K562 (cell line): ENCODE measurements at regions not wholly inside any gene's neighbourhood (a gene's known extent, or its start where the extent isn't known, plus 50 kb on each side); places are given as distances from the start of the nearest gene placed in this dataset.
A peak's percentile ranks its signal among the peaks of the same experiment; 100 is the strongest.

Experiments
- ATAC-seq: fragments of 200-7000 bp; cut with Tn5 transposase; 3 replicates; pipeline ENCODE4 v1.9.1; 2020; ENCODE audit warnings: moderate library complexity
- BruUV-seq: library from RNA; stranded (reverse); fragments of 400-500 nt; replicated peaks from 2 replicates; lab custom pipeline; 2021; lab: Mats Ljungman, UMichigan
- CTCF ChIA-PET: fragments of 300-600 bp; formaldehyde crosslinking; extraction: SDS; loops from one replicate; lab custom pipeline; 2021; ENCODE audit warnings: low intra/inter-chr PET ratio; lab: Yijun Ruan, JAX
- POLR2A ChIA-PET: fragments of 300-600, 350-650 bp; sonication (Branson Sonifier 250); formaldehyde crosslinking; extraction: SDS; loops from one replicate; lab custom pipeline; 2021; ENCODE audit warnings: antibody characterized with exemption, inconsistent platforms; lab: Yijun Ruan, JAX
- DNase-seq, 4 experiments: peaks; one replicate each; pipeline versions ENCODE4 v3.0.0 to v3.0.0-alpha.2; 2011 to 2018; ENCODE audit warnings: low spot score in 3 of 4, mixed read lengths in 3 of 4; ENCODE audit errors: extremely low read depth in 1 of 4
- FAIRE-seq: peaks from 2 replicates; lab custom pipeline; 2011; peaks lifted over from hg19 to GRCh38; lab: Jason Lieb, UNC
- H2AFZ ChIP-seq: 2 replicates; pipeline ENCODE4 v1.6.0; 2011; ENCODE audit warnings: low read depth, low read length, control low read depth, inconsistent platforms
- H3K27ac ChIP-seq: fragments of 200-600 bp; 3 replicates; pipeline ENCODE4 v1.8.0; 2011; ENCODE audit warnings: low read depth, mild to moderate bottlenecking, control low read depth, inconsistent platforms, low read length, moderate library complexity, mixed read lengths; ENCODE audit errors: extremely low read depth
- H3K27me3 ChIP-seq, 2 experiments: fragments of 300-600 bp in 1 of 2; 2 replicates in 1 of 2; 3 replicates in 1 of 2; pipeline versions ENCODE4 v1.6.0 to v1.8.0; 2011; ENCODE audit warnings: inconsistent platforms in 2 of 2, low read length in 2 of 2, mild to moderate bottlenecking in 1 of 2, mixed read lengths in 1 of 2, moderate library complexity in 1 of 2; ENCODE audit not compliant: control insufficient read depth in 2 of 2, insufficient read depth in 2 of 2
- H3K36me3 ChIP-seq: fragments of 300-600 bp; 3 replicates; pipeline ENCODE4 v1.8.0; 2011; ENCODE audit warnings: mild to moderate bottlenecking, low read length, inconsistent platforms; ENCODE audit not compliant: control insufficient read depth, insufficient read depth
- H3K4me1 ChIP-seq, 2 experiments: fragments of 200-600 bp in 1 of 2; replicated peaks in 1 of 2; 2 replicates in 1 of 2; 3 replicates in 1 of 2; pipeline versions ENCODE4 v1.5.1 to v1.8.0; 2011; ENCODE audit warnings: inconsistent platforms in 2 of 2, low read length in 2 of 2, mild to moderate bottlenecking in 1 of 2, mixed read lengths in 1 of 2, moderate library complexity in 1 of 2; ENCODE audit not compliant: control insufficient read depth in 2 of 2, insufficient read depth in 2 of 2
- H3K4me2 ChIP-seq: 2 replicates; pipeline ENCODE4 v1.6.1; 2011; ENCODE audit warnings: low read length, control low read depth, inconsistent platforms, mixed read lengths; ENCODE audit not compliant: insufficient read depth
- H3K4me3 ChIP-seq: fragments of 200-600 bp; sonication (generic), shearing (Covaris generic); 2 replicates; pipeline ENCODE4 v1.5.1; 2016; ENCODE audit warnings: control low read depth, inconsistent platforms
- H3K79me2 ChIP-seq: fragments of 200-600 bp; 3 replicates; pipeline ENCODE4 v1.8.0; 2011; ENCODE audit warnings: low read length, inconsistent platforms; ENCODE audit not compliant: control insufficient read depth, insufficient read depth
- H3K9ac ChIP-seq, 2 experiments: 2 replicates each; pipeline versions ENCODE4 v1.6.0 to v1.6.1; 2011; ENCODE audit warnings: low read depth in 2 of 2, low read length in 2 of 2, control low read depth in 1 of 2, inconsistent platforms in 1 of 2, mild to moderate bottlenecking in 1 of 2, mixed read lengths in 1 of 2; ENCODE audit not compliant: insufficient read depth in 1 of 2
- H3K9me1 ChIP-seq: one replicate; pipeline ENCODE4 v1.6.0; 2011; ENCODE audit warnings: inconsistent platforms, mild to moderate bottlenecking, low read length, moderate library complexity; ENCODE audit not compliant: control insufficient read depth, insufficient read depth
- H3K9me3 ChIP-seq: replicated peaks from 2 replicates; pipeline ENCODE4 v1.5.1; 2011; ENCODE audit warnings: low read depth, low read length, inconsistent platforms; ENCODE audit not compliant: control insufficient read depth, insufficient read depth
- H4K20me1 ChIP-seq: replicated peaks from 2 replicates; pipeline ENCODE4 v1.6.1; 2011; ENCODE audit warnings: low read length, inconsistent platforms, mixed read lengths; ENCODE audit not compliant: control insufficient read depth, insufficient read depth
- ZNF395 ChIP-seq: fragments of 200-800 bp; sonication (Bioruptor generic); IDR thresholded peaks from 2 replicates; pipeline ENCODE4 v1.6.1; 2017; ENCODE audit warnings: missing genetic modification characterization, missing compliant biosample characterization
- WGBS: fragments of 100-300 bp; shearing (Covaris generic); methylation state at CpG from one replicate; pipeline ENCODE4 v1.1.6; 2016; ENCODE audit warnings: low coverage, mixed read lengths; ENCODE audit not compliant: insufficient coverage; ENCODE audit errors: missing lambda C conversion rate; 5-methylcytosine and 5-hydroxymethylcytosine counted together
- in situ Hi-C: fragments of 300-500 bp; cut with MboI; formaldehyde crosslinking; loops from 4 replicates; pipeline ENCODE4 v1.15.0; 2018; ENCODE audit warnings: inconsistent platforms, mixed read lengths
- intact Hi-C: fragments of 100-400 bp; cut with micrococcal nuclease; formaldehyde crosslinking; loops from 2 replicates; pipeline ENCODE4 v1.14.2; 2022
- TF ChIP-seq, protein P1 (sequence below): IDR thresholded peaks from 2 replicates; pipeline ENCODE4 v1.6.1; 2012; ENCODE audit warnings: low read depth, low read length, improper control_type of control experiment, borderline replicate concordance

- Histone ChIP-seq H3K9me1 (no peaks in the 10 kb centered on the region), H3K79me2 (no peaks in the 10 kb centered on the region), H3K27me3 (no peaks in the 10 kb centered on the region; a peak in 2 of 5 replicates), H3K9me3 (no peaks in the 10 kb centered on the region), H2AFZ (no peak overlapping the region), H3K4me2 (no peak overlapping the region), H3K4me1 (peaks cover 0 to 16% of the 10 kb centered on the region in 2 experiments; a peak in 4 of 5 replicates), H3K27ac (no peak overlapping the region), H3K4me3 (no peak overlapping the region), H3K36me3 (no peaks in the 10 kb centered on the region), H4K20me1 (no peaks in the 10 kb centered on the region), H3K9ac (no peak overlapping the region)
- POLR2A ChIA-PET = interaction anchor here (0.9 to 2.3 kb wide), 5 partner anchors 8 to 1464 kb away, joined by 3 to 10 read pairs (median 4); no protein-coding TSS in a partner anchor
- TF ChIP-seq, protein P1, sequence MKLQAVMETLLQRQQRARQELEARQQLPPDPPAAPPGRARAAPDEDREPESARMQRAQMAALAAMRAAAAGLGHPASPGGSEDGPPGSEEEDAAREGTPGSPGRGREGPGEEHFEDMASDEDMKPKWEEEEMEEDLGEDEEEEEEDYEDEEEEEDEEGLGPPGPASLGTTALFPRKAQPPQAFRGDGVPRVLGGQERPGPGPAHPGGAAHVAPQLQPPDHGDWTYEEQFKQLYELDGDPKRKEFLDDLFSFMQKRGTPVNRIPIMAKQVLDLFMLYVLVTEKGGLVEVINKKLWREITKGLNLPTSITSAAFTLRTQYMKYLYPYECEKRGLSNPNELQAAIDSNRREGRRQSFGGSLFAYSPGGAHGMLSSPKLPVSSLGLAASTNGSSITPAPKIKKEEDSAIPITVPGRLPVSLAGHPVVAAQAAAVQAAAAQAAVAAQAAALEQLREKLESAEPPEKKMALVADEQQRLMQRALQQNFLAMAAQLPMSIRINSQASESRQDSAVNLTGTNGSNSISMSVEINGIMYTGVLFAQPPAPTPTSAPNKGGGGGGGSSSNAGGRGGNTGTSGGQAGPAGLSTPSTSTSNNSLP = no peak
- TF ChIP-seq ZNF395 (CRISPR knock-in tag) = 0 out of 2 replicates have a peak, but pooled peaks have one; percentile 5
- no peak for DNase-seq
- intact Hi-C loops (no loop called here), in situ Hi-C loops (no loop called here)
- BruUV-seq = no TSS peak
- CTCF ChIA-PET = no interaction called here
- FAIRE-seq = no peak
- 47% methylated on average over 5 of the region's 5 CpGs for WGBS
- no peak for ATAC-seq
These were observed 139.2 kb upstream of the NAMPT start for GRCh38 chr7:106423821-106424475.
